ENCODE measurements at regions not wholly inside any gene's neighbourhood (a gene's known extent, or its start where the extent isn't known, plus 50 kb on each side); places are given as distances from the start of the nearest gene placed in this dataset.

DNA sequence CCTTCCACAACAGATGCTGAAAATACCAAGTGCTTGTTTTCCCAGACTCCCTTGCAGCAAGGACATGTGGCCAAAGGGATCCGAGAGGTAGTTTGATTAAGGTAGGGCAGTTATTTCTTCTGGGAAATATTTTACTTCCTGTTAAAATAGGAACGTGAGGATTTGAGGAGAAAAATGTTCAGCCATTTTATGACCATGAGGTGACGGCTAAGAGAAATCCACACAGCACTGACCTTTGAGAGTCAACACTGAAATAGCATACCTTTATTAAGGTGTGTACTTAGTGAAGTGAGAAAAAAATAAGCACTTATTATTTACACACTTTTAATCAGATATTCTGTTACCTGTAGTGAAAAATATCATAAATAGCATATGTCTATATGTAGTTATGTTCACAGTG lies 133.9 kb downstream of the PPP1R3A start:
- Histone ChIP-seq H3K9me3 (no peaks in the 10 kb centered on the region), H3K9ac (no peak overlapping the region), H3K4me2 (no peak overlapping the region), H3K27ac (no peak overlapping the region), H3K4me1 (no peaks in the 10 kb centered on the region), H3K36me3 (no peaks in the 10 kb centered on the region), H3K4me3 (no peak overlapping the region), H4K20me1 (no peaks in the 10 kb centered on the region), H3K27me3 (no peaks in the 10 kb centered on the region)
- TF ChIP-seq Cebpa-rat (IDR thresholded peaks at IDR 0.05), result no peak

DNA sequence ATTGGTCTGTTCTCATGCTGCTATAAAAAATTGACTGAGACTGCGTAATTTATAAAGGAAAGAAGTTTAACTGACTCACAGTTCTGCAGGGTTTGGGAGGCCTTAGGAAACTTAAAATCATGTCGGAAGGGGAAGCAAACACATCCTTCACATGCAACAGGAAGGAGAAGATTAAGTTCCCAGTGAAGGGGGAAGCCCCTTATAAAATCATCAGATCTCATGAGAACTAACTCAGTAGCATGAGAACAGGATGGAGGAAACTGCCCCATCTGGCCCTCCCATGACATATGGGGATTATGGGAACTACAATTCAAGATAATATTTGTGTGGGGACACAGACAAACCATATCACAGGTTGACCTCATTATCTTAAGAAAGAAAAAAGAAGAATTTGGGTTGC lies 134.5 kb downstream of the PPP1R3A start:
- Histone ChIP-seq H3K27ac (no peak overlapping the region), H3K27me3 (no peaks in the 10 kb centered on the region), H3K4me3 (no peak overlapping the region), H3K9me3 (no peaks in the 10 kb centered on the region), H3K4me2 (no peak overlapping the region), H4K20me1 (no peaks in the 10 kb centered on the region), H3K36me3 (no peaks in the 10 kb centered on the region), H3K4me1 (no peaks in the 10 kb centered on the region), H3K9ac (no peak overlapping the region)
- TF ChIP-seq Cebpa-rat (IDR thresholded peaks at IDR 0.05), result no peak

DNA sequence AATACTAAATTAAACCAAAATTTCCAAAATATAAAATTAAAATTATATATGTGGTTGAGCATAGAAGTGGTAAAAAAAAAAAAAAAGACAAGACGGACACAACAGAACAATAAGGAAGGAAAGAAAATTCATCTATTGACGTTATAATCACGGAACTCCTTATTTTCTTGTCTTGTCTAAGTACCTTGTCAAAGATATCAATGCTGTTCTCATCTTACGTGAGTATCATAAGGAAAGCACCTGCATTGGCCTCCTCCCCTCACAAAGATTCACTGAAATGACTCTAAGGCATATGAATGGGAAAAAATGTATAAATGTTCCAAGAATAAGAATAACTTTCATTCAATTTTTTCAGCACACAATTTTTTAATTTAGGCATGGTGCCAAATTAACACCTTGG lies 135.4 kb downstream of the PPP1R3A start:
- no peaks in the 10 kb centered on the region for H3K27me3 ChIP-seq
- H3K9me3 ChIP-seq, result no peaks in the 10 kb centered on the region
- no peaks in the 10 kb centered on the region for H3K4me1 ChIP-seq
- H3K36me3 ChIP-seq, result no peaks in the 10 kb centered on the region
- no peak for TF ChIP-seq Cebpa-rat (IDR thresholded peaks at IDR 0.05)
- H3K4me2 ChIP-seq, result no peak overlapping the region
- H4K20me1 ChIP-seq, result no peaks in the 10 kb centered on the region
- no peak overlapping the region for H3K9ac ChIP-seq
- H3K4me3 ChIP-seq, result no peak overlapping the region
- H3K27ac ChIP-seq, result no peak overlapping the region

DNA sequence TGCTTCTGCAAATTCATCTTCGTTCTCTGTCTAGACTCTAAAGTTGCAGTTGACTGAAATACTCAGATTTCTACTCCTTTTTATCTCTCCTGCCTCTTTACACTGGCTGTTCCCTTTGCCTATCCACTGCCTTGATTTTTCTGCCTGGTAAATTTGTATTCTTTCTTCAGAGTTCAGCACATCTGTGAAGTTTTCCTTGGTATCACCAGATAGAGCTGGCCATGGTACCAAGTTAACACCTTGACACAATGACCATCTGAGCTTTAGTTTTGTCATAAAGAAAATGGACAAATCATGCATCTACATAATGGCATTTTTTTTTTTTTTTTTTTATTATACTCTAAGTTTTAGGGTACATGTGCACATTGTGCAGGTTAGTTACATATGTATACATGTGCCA lies 143.0 kb downstream of the PPP1R3A start:
- Histone ChIP-seq H3K4me3 (no peak overlapping the region), H3K9me3 (no peaks in the 10 kb centered on the region), H3K36me3 (no peaks in the 10 kb centered on the region), H3K4me2 (no peak overlapping the region), H3K9ac (no peak overlapping the region), H3K27ac (no peak overlapping the region), H4K20me1 (no peaks in the 10 kb centered on the region), H3K27me3 (no peaks in the 10 kb centered on the region), H3K4me1 (no peaks in the 10 kb centered on the region)
- TF ChIP-seq Cebpa-rat (IDR thresholded peaks at IDR 0.05), result no peak

DNA sequence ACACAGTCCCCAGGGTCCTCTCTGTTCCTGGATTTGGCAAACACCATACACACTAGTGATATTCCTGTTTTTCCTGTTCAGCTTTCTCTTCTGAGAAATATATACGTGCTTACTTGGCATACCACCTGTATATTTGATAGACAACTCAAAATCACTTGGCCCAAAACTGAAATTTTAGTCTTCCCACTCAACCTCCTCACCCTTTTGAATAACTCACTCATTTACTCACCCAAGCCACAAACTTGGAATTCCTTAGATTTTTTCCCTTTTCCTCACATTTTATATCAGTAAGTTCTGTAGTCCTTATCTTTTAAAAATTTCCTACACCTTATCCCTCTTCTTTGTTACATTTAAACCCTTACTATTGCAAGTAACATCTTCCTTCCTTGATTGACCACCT lies 143.4 kb downstream of the PPP1R3A start:
- Histone ChIP-seq H3K9me3 (no peaks in the 10 kb centered on the region), H3K9ac (no peak overlapping the region), H3K4me1 (peaks cover 2% of the 10 kb centered on the region), H4K20me1 (no peaks in the 10 kb centered on the region), H3K4me3 (no peak overlapping the region), H3K4me2 (no peak overlapping the region), H3K36me3 (no peaks in the 10 kb centered on the region), H3K27me3 (no peaks in the 10 kb centered on the region), H3K27ac (no peak overlapping the region)
- TF ChIP-seq Cebpa-rat (IDR thresholded peaks at IDR 0.05), result no peak

DNA sequence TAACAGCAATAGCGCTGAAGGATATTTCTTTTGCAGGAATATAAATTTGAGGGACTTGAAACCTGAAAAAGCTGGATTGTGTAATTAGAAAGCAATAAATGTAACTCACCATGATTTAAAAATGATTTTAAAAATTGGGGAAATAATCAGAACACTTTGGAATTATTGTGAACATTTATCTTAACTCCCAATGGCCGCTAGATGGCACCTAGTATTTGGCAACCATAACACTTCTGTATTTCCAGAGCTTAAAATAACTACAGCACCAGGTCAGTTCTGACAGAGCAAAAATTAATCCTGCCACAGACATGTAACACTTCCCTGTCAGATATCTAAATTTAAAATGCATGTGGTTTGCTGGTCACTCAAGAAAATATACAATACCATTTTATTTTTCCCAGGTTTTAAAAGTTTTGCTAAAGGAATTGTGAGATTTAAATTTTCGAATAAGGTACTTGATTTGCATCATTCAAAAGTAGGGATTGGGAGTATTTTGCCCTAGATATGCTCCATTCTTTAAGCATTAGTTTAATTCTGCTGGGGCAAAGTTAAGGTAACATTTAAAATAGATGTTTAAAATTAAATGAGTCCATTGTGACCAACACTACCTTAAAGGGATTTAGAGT lies 144.5 kb downstream of the PPP1R3A start:
- Histone ChIP-seq H3K9ac (no peak overlapping the region), H3K9me3 (no peaks in the 10 kb centered on the region), H3K27ac (no peak overlapping the region), H4K20me1 (no peaks in the 10 kb centered on the region), H3K4me1 (peaks cover 13% of the 10 kb centered on the region), H3K4me3 (no peak overlapping the region), H3K36me3 (no peaks in the 10 kb centered on the region), H3K27me3 (no peaks in the 10 kb centered on the region), H3K4me2 (no peak overlapping the region)
- TF ChIP-seq Cebpa-rat (IDR thresholded peaks at IDR 0.05), result no peak

DNA sequence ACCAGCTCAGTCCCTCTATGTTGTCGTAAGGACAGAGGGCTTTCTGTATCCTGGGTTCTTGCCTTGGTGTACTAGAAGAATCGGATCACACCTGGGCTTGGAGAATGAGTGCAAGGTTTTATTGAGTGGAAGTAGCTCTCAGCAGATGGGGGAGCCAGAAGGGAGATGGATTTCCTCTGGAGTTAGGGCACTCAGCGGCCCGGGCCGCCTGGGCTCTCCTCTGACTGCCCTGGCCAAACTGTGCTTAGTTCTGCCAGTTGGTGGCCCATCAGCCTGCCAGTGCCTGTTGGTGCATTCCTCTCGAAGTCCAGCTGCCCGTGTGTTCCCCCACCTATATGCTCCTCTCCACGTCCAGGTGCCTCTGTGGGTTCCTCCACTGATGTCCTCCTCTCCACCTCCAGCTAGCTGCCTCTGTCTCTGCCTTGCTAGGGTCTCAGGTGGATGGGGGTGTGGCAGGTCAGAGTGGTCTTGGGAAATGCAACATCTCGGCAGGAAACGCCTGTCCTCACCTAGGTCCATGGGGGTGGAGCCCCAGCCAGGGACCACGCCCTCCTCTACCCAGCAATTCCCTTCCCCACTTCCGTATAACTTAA lies 148.6 kb downstream of the PPP1R3A start:
- Histone ChIP-seq H3K36me3 (no peaks in the 10 kb centered on the region), H3K27ac (no peak overlapping the region), H3K27me3 (no peaks in the 10 kb centered on the region), H3K9me3 (no peaks in the 10 kb centered on the region), H3K4me3 (no peak overlapping the region), H4K20me1 (no peaks in the 10 kb centered on the region), H3K9ac (no peak overlapping the region), H3K4me1 (peaks cover 26% of the 10 kb centered on the region), H3K4me2 (peak overlapping the region; percentile 55)
- no peak for TF ChIP-seq Cebpa-rat (IDR thresholded peaks at IDR 0.05)

DNA sequence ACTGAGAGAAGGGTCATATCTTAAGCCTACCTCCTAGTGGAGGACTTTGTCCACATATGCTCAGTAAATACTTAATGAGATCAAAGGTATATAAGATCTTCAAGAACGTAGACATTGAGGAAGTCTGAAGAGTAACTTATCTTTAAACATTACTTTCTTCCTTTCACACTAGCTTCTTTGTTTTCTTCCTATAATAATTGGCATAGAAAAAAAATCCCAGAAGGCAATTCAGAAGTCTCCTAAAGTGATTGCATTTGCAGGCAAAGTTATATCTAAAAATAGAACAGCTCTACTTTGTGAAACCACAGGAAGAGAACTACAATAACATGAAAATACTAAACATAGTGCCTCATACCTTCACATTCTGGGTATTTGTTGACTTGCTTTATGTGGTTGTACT lies 150.4 kb downstream of the PPP1R3A start:
- Histone ChIP-seq H3K9me3 (no peaks in the 10 kb centered on the region), H3K9ac (no peak overlapping the region), H3K4me2 (peak overlapping the region; percentile 42), H3K27ac (no peak overlapping the region), H3K36me3 (no peaks in the 10 kb centered on the region), H4K20me1 (no peaks in the 10 kb centered on the region), H3K4me3 (no peak overlapping the region), H3K27me3 (no peaks in the 10 kb centered on the region), H3K4me1 (peaks cover 26% of the 10 kb centered on the region)
- no peak for TF ChIP-seq Cebpa-rat (IDR thresholded peaks at IDR 0.05)

DNA sequence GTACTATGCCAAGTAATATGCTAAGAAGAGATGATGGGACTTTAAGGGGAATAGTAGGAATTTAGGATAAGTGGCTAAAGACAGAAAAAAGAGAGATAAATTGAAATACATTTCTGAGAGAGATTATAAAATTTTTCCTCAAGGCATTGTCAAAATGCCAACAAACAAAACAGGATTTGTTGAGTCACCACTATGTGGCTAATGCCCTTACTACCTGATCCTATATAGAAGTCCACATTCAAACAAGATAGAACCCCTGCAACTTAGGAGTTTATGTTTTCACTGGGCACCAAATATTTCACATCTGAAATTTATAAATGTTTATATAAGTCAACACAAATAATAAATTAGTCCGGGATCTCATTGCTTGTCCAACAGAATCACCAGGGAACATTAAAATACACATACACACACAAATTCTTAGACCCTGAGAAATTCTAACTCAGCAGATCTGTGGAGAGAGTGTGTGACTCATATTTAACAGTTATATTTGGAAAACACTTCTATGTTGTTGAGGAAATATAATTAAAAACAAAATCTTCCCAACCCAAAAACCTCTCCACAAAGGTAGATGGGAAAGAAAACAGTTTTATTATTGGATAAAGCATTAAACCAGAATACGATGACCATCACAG lies 154.3 kb downstream of the PPP1R3A start:
- H3K27ac ChIP-seq, result no peak overlapping the region
- H4K20me1 ChIP-seq, result no peaks in the 10 kb centered on the region
- peaks cover 16% of the 10 kb centered on the region for H3K4me1 ChIP-seq
- no peak overlapping the region for H3K9ac ChIP-seq
- no peak for TF ChIP-seq Cebpa-rat (IDR thresholded peaks at IDR 0.05)
- H3K4me2 ChIP-seq, result no peak overlapping the region
- H3K36me3 ChIP-seq, result no peaks in the 10 kb centered on the region
- H3K4me3 ChIP-seq, result no peak overlapping the region
- H3K27me3 ChIP-seq, result no peaks in the 10 kb centered on the region
- H3K9me3 ChIP-seq, result no peaks in the 10 kb centered on the region

DNA sequence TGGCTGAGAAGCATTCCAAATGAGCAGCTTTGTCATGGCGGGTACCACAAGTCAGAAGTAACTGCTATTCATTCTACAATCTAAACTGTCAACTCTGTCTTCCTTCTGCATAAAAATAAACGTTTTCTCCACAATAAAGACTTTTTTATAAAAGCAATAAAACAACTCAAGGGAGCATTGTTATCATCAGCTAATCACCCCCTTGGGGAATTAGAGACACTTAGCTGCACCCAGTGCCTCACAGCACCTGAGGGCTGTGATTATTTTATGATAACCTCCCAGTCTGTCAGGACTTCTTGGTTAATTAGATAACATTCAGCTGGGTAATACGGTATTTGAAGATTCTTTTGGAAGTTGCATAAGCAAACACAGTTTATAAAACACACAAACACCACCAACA lies 155.6 kb downstream of the PPP1R3A start:
- Histone ChIP-seq H3K36me3 (no peaks in the 10 kb centered on the region), H3K9ac (no peak overlapping the region), H3K9me3 (no peaks in the 10 kb centered on the region), H3K4me1 (peaks cover 3% of the 10 kb centered on the region), H3K27me3 (no peaks in the 10 kb centered on the region), H3K4me2 (no peak overlapping the region), H3K4me3 (no peak overlapping the region), H4K20me1 (no peaks in the 10 kb centered on the region), H3K27ac (no peak overlapping the region)
- TF ChIP-seq Cebpa-rat (IDR thresholded peaks at IDR 0.05), result no peak
